ENCODE measurements at regions not wholly inside any gene's neighbourhood (a gene's known extent, or its start where the extent isn't known, plus 50 kb on each side); places are given as distances from the start of the nearest gene placed in this dataset.

DNA sequence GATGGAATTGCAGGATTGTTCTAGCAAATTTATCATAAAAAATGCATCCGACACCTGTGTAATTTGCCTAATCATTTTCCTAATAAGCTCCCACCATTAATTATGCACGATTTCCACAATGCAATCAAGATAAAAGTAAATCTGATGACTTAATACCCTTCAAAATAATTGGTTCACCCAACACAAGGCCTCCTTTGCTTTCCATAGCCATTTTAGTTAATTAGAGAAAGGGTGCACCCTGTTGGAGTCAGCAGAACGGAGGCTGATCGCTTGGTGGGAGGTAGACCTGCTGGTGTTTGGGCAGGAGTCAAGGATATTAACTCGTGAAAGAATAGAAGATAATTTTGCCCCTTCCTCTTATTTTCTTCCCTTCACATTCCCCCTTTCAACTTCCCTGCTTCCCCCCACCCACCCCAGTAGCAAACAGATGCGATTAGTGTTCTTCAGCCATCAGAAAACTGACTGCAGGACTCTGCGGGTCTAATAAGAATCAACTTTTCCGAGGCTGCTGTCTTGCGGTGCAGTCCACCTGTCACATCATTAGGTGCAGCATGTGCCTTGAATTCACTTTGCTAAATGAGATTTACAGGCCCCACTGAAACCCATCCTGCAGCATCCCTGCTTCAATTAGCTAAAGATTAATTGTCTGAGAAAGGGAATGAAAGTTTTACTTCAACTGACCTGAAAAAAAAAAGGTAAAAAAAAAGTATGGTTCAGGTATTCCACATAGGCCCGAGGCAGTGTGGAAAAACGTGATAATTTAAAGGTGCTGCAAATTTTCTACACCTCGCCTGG is 553.7 kb upstream of the LMO3 start:
- TF ChIP-seq POLR2A (IDR thresholded peaks at IDR 0.05): no peak
- TF ChIP-seq, protein P1, sequence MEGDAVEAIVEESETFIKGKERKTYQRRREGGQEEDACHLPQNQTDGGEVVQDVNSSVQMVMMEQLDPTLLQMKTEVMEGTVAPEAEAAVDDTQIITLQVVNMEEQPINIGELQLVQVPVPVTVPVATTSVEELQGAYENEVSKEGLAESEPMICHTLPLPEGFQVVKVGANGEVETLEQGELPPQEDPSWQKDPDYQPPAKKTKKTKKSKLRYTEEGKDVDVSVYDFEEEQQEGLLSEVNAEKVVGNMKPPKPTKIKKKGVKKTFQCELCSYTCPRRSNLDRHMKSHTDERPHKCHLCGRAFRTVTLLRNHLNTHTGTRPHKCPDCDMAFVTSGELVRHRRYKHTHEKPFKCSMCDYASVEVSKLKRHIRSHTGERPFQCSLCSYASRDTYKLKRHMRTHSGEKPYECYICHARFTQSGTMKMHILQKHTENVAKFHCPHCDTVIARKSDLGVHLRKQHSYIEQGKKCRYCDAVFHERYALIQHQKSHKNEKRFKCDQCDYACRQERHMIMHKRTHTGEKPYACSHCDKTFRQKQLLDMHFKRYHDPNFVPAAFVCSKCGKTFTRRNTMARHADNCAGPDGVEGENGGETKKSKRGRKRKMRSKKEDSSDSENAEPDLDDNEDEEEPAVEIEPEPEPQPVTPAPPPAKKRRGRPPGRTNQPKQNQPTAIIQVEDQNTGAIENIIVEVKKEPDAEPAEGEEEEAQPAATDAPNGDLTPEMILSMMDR (IDR thresholded peaks at IDR 0.05): no peak

All from Peyer's patch (tissue), 4 donors.